LoVo (cell line): ENCODE measurements at regions not wholly inside any gene's neighbourhood (a gene's known extent, or its start where the extent isn't known, plus 50 kb on each side); places are given as distances from the start of the nearest gene placed in this dataset.
"Not testable (repeated sequence)": the region's sequence is repeated elsewhere in the genome, so short reads cannot be mapped to it uniquely, and the experiment has no call there.

Experiments used
- DNase-seq: peaks from one replicate; pipeline ENCODE4 v3.0.0-alpha.2; 2016; ENCODE audit warnings: low spot score

- no peak for DNase-seq
Observed at GRCh38 chr6:67766057-67766456, 869.0 kb upstream of the ADGRB3 start.

GRCh38 chr6:67759001-67759400 lies 876.1 kb upstream of the ADGRB3 start:
- DNase-seq, result no peak

GRCh38 chr6:67757465-67758033 lies 877.5 kb upstream of the ADGRB3 start:
- no peak for DNase-seq

- DNase-seq, result no peak
Observed at GRCh38 chr6:67748521-67748920, 886.6 kb upstream of the ADGRB3 start.

- no peak for DNase-seq
Observed at GRCh38 chr6:67736816-67737215, 898.3 kb upstream of the ADGRB3 start.

- DNase-seq, result no peak
Observed at GRCh38 chr6:67736161-67736560, 898.9 kb upstream of the ADGRB3 start.

- no peak for DNase-seq
Observed at GRCh38 chr6:67735623-67736022, 899.5 kb upstream of the ADGRB3 start.

GRCh38 chr6:67722861-67723261 lies 912.2 kb upstream of the ADGRB3 start:
- DNase-seq, result no peak

GRCh38 chr6:67717281-67717680 lies 917.8 kb upstream of the ADGRB3 start:
- no peak for DNase-seq

- DNase-seq, result no peak
Observed at GRCh38 chr6:67706388-67706787, 928.7 kb upstream of the ADGRB3 start.

GRCh38 chr6:67698534-67698933 lies 936.5 kb upstream of the ADGRB3 start:
- no peak for DNase-seq

- DNase-seq, result no peak
Observed at GRCh38 chr6:67694127-67694526, 941.0 kb upstream of the ADGRB3 start.

GRCh38 chr6:67689329-67689728 lies 945.8 kb upstream of the ADGRB3 start:
- no peak for DNase-seq

- DNase-seq, result no peak
Observed at GRCh38 chr6:67687396-67687795, 947.7 kb upstream of the ADGRB3 start.

- DNase-seq, result not testable (repeated sequence)
Observed at GRCh38 chr6:67686225-67686624, 948.9 kb upstream of the ADGRB3 start.

- DNase-seq, result peak; percentile 26
Observed at GRCh38 chr6:67683960-67684359, 951.1 kb upstream of the ADGRB3 start.

GRCh38 chr6:67680297-67680932 lies 954.7 kb upstream of the ADGRB3 start:
- DNase-seq, result no peak

- DNase-seq, result no peak
Observed at GRCh38 chr6:67679566-67680296, 955.4 kb upstream of the ADGRB3 start.

- DNase-seq, result no peak
Observed at GRCh38 chr6:67676892-67677291, 958.2 kb upstream of the ADGRB3 start.

GRCh38 chr6:67667637-67668422 lies 967.3 kb upstream of the ADGRB3 start:
- DNase-seq, result no peak

GRCh38 chr6:67666177-67666964 lies 968.7 kb upstream of the ADGRB3 start:
- no peak for DNase-seq

GRCh38 chr6:67664942-67665341 lies 970.1 kb upstream of the ADGRB3 start:
- no peak for DNase-seq
